Large intestine (tissue), 3 donors: ENCODE measurements at regions not wholly inside any gene's neighbourhood (a gene's known extent, or its start where the extent isn't known, plus 50 kb on each side); places are given as distances from the start of the nearest gene placed in this dataset.

Source experiments
- DNase-seq, 2 donors: peaks; one replicate each; pipeline versions ENCODE4 v3.0.0 to v3.0.0-alpha.2; 2013
- H3K27ac ChIP-seq: one replicate; pipeline ENCODE4 v1.5.1; 2013; ENCODE audit warnings: low read length
- H3K27me3 ChIP-seq: 2 replicates; pipeline ENCODE4 v1.6.1; 2013; ENCODE audit warnings: low read length; ENCODE audit not compliant: control insufficient read depth, insufficient read depth
- H3K36me3 ChIP-seq: 2 replicates; pipeline ENCODE4 v1.6.1; 2013; ENCODE audit warnings: low read length; ENCODE audit not compliant: control insufficient read depth, insufficient read depth
- H3K4me1 ChIP-seq: one replicate; pipeline ENCODE4 v1.6.1; 2013; ENCODE audit warnings: low read length; ENCODE audit not compliant: control insufficient read depth, insufficient read depth
- H3K4me3 ChIP-seq: one replicate; pipeline ENCODE4 v1.5.1; 2013; ENCODE audit warnings: low read length
- H3K9me3 ChIP-seq: one replicate; pipeline ENCODE4 v1.6.1; 2013; ENCODE audit warnings: mild to moderate bottlenecking, low read depth, low read length, moderate library complexity; ENCODE audit not compliant: control insufficient read depth
- WGBS: methylation state at CpG from one replicate; pipeline ENCODE4 v1.1.5; 2013; ENCODE audit warnings: low lambda C conversion rate; ENCODE audit not compliant: insufficient coverage; 5-methylcytosine and 5-hydroxymethylcytosine counted together

- no peak overlapping the region for H3K27ac ChIP-seq
- WGBS, result 60% methylated on average over 1 of the region's 11 CpGs
- no peaks in the 10 kb centered on the region for H3K4me1 ChIP-seq
- no peak overlapping the region for H3K4me3 ChIP-seq
- H3K27me3 ChIP-seq, result peaks cover 4% of the 10 kb centered on the region
- H3K9me3 ChIP-seq, result no peaks in the 10 kb centered on the region
- no peak for DNase-seq
- no peaks in the 10 kb centered on the region for H3K36me3 ChIP-seq
Measured at GRCh38 chr10:128518000-128518399, 391.8 kb upstream of the MKI67 start.

GRCh38 chr10:128519581-128519980 lies 393.4 kb upstream of the MKI67 start:
- DNase-seq, result no peak
- Histone ChIP-seq H3K36me3 (no peaks in the 10 kb centered on the region), H3K9me3 (no peaks in the 10 kb centered on the region), H3K27me3 (peaks cover 3% of the 10 kb centered on the region), H3K27ac (no peak overlapping the region), H3K4me1 (no peaks in the 10 kb centered on the region), H3K4me3 (no peak overlapping the region)
- no CpG with 5 or more reads among the region's 6 CpGs for WGBS

- no CpG with 5 or more reads among the region's 11 CpGs for WGBS
- Histone ChIP-seq H3K4me3 (no peak overlapping the region), H3K9me3 (no peaks in the 10 kb centered on the region), H3K36me3 (no peaks in the 10 kb centered on the region), H3K27ac (no peak overlapping the region), H3K4me1 (no peaks in the 10 kb centered on the region), H3K27me3 (peaks cover 2% of the 10 kb centered on the region)
- no peak for DNase-seq
Measured at GRCh38 chr10:128520211-128520815, 394.1 kb upstream of the MKI67 start.

DNA sequence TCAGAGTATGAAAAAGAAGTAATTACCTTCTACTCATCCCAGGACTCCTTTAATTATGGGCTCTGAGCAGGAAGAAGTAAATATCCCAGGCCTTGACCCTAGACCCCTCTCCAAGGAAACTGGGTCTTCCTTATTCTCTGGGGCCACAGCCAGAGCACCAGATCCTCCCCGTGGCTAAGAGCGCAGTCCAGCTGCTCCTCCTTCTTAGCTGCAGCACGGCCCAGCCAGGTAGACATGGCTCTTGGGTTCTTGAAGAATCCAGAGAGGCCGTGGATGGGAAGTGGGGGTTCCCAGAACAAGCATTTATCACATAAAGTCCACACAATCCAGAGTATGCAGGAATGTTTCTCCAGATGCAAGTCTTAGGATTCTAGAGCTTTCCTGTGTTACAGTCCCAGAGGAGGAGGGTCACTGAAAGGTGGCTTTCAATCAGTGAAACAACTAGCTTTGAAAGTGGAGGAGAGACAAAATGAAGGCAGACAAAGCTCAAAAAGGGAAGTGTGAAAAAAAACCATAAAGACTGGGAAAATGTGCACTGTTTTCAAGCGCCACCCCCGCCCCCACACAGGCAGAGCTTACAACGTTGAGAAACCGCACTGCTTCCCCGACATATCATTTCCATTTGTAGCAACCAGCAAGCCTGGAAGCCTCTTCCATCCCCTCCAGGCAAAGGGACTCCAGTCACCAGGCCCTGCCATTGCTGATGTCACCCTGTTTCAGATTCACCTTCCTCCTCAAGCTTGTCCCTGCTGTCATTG lies 396.5 kb upstream of the MKI67 start:
- Histone ChIP-seq H3K9me3 (no peaks in the 10 kb centered on the region), H3K27me3 (peaks cover 2% of the 10 kb centered on the region), H3K27ac (no peak overlapping the region), H3K4me3 (no peak overlapping the region), H3K4me1 (no peaks in the 10 kb centered on the region), H3K36me3 (no peaks in the 10 kb centered on the region)
- no peak for DNase-seq
- WGBS, result no CpG with 5 or more reads among the region's 9 CpGs

DNA sequence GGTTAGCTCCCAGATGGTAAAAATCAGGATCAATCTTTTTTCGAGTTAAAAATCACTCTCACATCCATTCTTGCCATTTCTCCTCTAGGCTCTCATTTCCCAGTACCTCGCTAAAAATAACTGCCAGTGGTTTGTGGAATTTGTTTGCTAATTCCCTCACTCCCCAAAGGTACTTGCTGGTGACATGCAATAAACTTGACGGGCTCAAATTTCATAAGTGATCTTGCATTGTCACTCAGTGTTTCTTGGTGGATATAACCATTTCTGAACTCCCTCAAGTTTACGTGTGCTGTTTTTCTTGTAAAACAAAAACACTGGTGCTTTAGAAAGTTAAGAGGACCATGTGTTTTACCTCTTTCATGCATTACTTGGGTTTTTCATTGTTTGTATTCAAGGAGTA lies 399.2 kb upstream of the MKI67 start:
- Histone ChIP-seq H3K36me3 (no peaks in the 10 kb centered on the region), H3K27ac (no peak overlapping the region), H3K9me3 (no peaks in the 10 kb centered on the region), H3K27me3 (no peaks in the 10 kb centered on the region), H3K4me3 (no peak overlapping the region), H3K4me1 (no peaks in the 10 kb centered on the region)
- WGBS, result 59% methylated on average over 2 of the region's 4 CpGs
- no peak for DNase-seq

DNA sequence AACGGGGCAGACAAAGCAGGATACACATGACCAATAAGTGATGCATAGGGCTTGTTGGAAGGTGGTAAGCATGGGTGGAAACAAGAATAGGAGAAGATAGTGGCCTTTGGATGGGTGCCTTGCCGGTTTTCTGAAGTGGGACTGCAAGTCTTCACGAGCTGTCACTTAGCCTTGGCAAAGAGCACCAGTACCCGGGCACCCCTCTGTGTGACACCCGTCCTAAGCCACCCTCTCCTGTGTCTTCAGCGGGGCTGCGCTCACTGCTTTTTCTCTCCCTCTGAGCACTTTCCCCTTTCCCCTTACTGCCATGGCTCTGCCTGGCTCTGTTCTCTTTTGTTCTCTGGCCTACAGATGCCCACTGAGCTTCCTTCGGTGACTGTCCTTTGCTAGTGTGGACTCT lies 399.7 kb upstream of the MKI67 start:
- WGBS, result no CpG with 5 or more reads among the region's 8 CpGs
- no peak overlapping the region for H3K4me3 ChIP-seq
- no peaks in the 10 kb centered on the region for H3K9me3 ChIP-seq
- DNase-seq, result no peak
- no peaks in the 10 kb centered on the region for H3K4me1 ChIP-seq
- H3K27me3 ChIP-seq, result no peaks in the 10 kb centered on the region
- H3K36me3 ChIP-seq, result no peaks in the 10 kb centered on the region
- H3K27ac ChIP-seq, result no peak overlapping the region

GRCh38 chr10:128526791-128527375 lies 400.7 kb upstream of the MKI67 start:
- no peak overlapping the region for H3K4me3 ChIP-seq
- no peaks in the 10 kb centered on the region for H3K4me1 ChIP-seq
- no CpG with 5 or more reads among the region's 17 CpGs for WGBS
- no peaks in the 10 kb centered on the region for H3K9me3 ChIP-seq
- H3K27ac ChIP-seq, result no peak overlapping the region
- H3K36me3 ChIP-seq, result no peaks in the 10 kb centered on the region
- peak; percentile 9 to 30 for DNase-seq
- H3K27me3 ChIP-seq, result no peaks in the 10 kb centered on the region

DNA sequence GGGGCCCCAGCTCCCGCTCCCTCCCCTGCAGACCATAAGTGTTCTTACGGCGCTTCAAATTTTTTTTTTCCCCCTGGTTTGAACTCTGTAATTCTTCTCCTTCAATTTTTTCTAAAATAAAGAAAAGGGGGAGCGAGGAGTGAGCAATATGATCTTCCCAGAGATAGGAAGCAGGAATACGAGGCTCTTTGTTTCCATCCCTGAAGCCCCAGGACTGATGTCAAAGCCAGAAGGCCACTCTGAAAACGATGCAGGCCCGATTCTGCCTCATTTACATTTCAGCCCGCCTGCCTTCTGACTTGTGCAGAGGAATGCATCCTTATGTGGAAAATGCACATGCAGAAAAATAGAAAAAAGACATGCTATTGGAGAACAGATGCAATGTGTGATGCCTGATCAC lies 401.5 kb upstream of the MKI67 start:
- DNase-seq, result no peak
- no CpG with 5 or more reads among the region's 8 CpGs for WGBS
- Histone ChIP-seq H3K4me1 (no peaks in the 10 kb centered on the region), H3K27me3 (no peaks in the 10 kb centered on the region), H3K9me3 (no peaks in the 10 kb centered on the region), H3K4me3 (no peak overlapping the region), H3K27ac (no peak overlapping the region), H3K36me3 (no peaks in the 10 kb centered on the region)

GRCh38 chr10:128528167-128528566 lies 401.9 kb upstream of the MKI67 start:
- H3K27ac ChIP-seq, result no peak overlapping the region
- H3K36me3 ChIP-seq, result no peaks in the 10 kb centered on the region
- H3K27me3 ChIP-seq, result no peaks in the 10 kb centered on the region
- H3K4me1 ChIP-seq, result no peaks in the 10 kb centered on the region
- no peak for DNase-seq
- H3K9me3 ChIP-seq, result no peaks in the 10 kb centered on the region
- no CpG with 5 or more reads among the region's 2 CpGs for WGBS
- H3K4me3 ChIP-seq, result no peak overlapping the region

GRCh38 chr10:128528781-128529180 lies 402.6 kb upstream of the MKI67 start:
- Histone ChIP-seq H3K9me3 (no peaks in the 10 kb centered on the region), H3K4me1 (no peaks in the 10 kb centered on the region), H3K27ac (no peak overlapping the region), H3K36me3 (no peaks in the 10 kb centered on the region), H3K4me3 (no peak overlapping the region), H3K27me3 (no peaks in the 10 kb centered on the region)
- WGBS, result no CpG with 5 or more reads among the region's 11 CpGs
- DNase-seq, result no peak
